H1 (cell line): ENCODE measurements at regions not wholly inside any gene's neighbourhood (a gene's known extent, or its start where the extent isn't known, plus 50 kb on each side); places are given as distances from the start of the nearest gene placed in this dataset.

Experiments used
- CHD7 ChIP-seq: fragments of 300-600 bp; sonication (generic); IDR thresholded peaks from 2 replicates; pipeline ENCODE4 v1.7.1; 2012; ENCODE audit warnings: low read length, moderate library complexity, mild to moderate bottlenecking, inconsistent platforms; ENCODE audit not compliant: insufficient replicate concordance
- EP300 ChIP-seq, 2 experiments: IDR thresholded peaks; 1 replicate in 1 of 2; 2 replicates in 1 of 2; pipeline ENCODE4 v1.6.1; 2011 to 2012; ENCODE audit warnings: low read depth in 2 of 2, low read length in 2 of 2, mild to moderate bottlenecking in 2 of 2, borderline replicate concordance in 1 of 2, inconsistent platforms in 1 of 2, moderate library complexity in 1 of 2
- FOSL1 ChIP-seq: IDR thresholded peaks from 2 replicates; pipeline ENCODE4 v1.6.1; 2011; ENCODE audit warnings: mild to moderate bottlenecking, low read depth, low read length, moderate library complexity; ENCODE audit not compliant: insufficient read depth
- JUN ChIP-seq: IDR thresholded peaks from 2 replicates; pipeline ENCODE4 v1.6.1; 2011; ENCODE audit warnings: low read depth, mild to moderate bottlenecking, improper control_type of control experiment, low read length
- PHF8 ChIP-seq: fragments of 200-600 bp; sonication (generic); conservative IDR thresholded peaks from 2 replicates; pipeline ENCODE4 v1.7.1; 2012; ENCODE audit warnings: low read depth, mild to moderate bottlenecking, inconsistent platforms, low read length, moderate library complexity
- RNF2 ChIP-seq: fragments of 200-900, 300-1000 bp; sonication (generic); IDR thresholded peaks from 2 replicates; pipeline ENCODE4 v1.7.1; 2016; ENCODE audit warnings: borderline replicate concordance, low read depth, mild to moderate bottlenecking, antibody characterized with exemption, low read length; ENCODE audit not compliant: poor library complexity, severe bottlenecking; ENCODE audit errors: missing control alignments
- RXRA ChIP-seq: IDR thresholded peaks from 2 replicates; pipeline ENCODE4 v1.6.1; 2011; ENCODE audit warnings: low read depth, mild to moderate bottlenecking, low read length, moderate library complexity; ENCODE audit not compliant: insufficient read depth
- TBP ChIP-seq: IDR thresholded peaks from 2 replicates; pipeline ENCODE4 v1.6.1; 2011; ENCODE audit warnings: low read depth, low read length, improper control_type of control experiment

- TF ChIP-seq CHD7 (no peak), TBP (no peak), RNF2 (no peak), FOSL1 (no peak), JUN (no peak), RXRA (no peak), PHF8 (no peak), EP300 (IDR thresholded peaks at IDR 0.05; ENCODE audit: borderline replicate concordance in 1 of 2, low read depth in 2 of 2, low read length in 2 of 2) (no peak)
Observed at GRCh38 chr11:90414221-90414620, 191.4 kb upstream of the CHORDC1 start (continued).
